ENCODE measurements at regions not wholly inside any gene's neighbourhood (a gene's known extent, or its start where the extent isn't known, plus 50 kb on each side); places are given as distances from the start of the nearest gene placed in this dataset.

DNA sequence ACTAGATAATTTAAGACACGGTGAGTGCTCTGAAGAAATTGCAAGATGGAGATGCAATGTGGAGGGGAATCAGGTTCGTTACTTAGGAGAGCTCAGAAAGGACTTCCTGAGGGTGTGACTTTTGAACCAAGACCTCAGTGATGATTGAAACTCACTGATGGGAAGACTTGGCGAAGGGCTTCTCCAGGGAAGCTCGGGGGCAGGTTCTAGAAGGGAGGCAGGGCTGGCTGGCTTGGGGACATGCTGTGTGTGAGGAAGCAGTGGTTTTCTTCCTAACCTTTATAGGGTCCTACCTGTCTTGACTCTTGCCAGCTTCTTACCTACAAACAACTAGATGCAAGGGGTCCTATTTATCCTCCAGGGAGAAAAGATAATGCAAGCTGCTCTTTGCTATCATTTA lies 637.9 kb downstream of the ACTR3B start:
- peaks cover 5% of the 10 kb centered on the region for H3K27me3 Mint-ChIP-seq (ENCODE audit: insufficient read depth, low read depth)
- no peak overlapping the region for H3K27ac Mint-ChIP-seq
- H3K9me3 Mint-ChIP-seq: peaks cover 33% of the 10 kb centered on the region

DNA sequence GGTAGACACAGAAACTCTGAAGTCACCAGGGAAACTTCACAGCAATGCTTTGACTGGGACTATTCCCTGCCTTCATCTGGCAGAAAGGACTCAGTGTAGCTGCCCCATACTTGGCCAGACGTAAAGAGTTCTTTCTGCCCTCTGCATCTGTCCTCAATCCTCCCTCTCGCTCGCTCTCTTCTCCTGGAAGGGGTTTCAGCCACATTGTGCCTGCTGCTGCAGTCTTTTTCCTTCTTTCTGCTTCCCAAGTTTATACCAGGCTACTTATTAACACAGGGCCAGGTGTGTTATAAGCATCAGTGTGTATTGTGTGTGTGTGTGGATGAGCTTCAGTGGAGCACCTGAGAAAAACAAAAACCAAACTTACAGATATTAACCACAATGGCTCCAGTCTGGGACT lies 638.4 kb downstream of the ACTR3B start:
- DNase-seq (ENCODE audit: low spot score): no peak
- H3K4me3 ChIP-seq: no peak overlapping the region
- peaks cover 27% of the 10 kb centered on the region for H3K9me3 ChIP-seq (ENCODE audit: low read depth)
- H3K4me1 ChIP-seq: no peaks in the 10 kb centered on the region
- H3K9ac ChIP-seq: no peak overlapping the region
- H3K27me3 Mint-ChIP-seq (ENCODE audit: insufficient read depth, low read depth): peaks cover 5% of the 10 kb centered on the region
- H3K27me3 ChIP-seq: no peaks in the 10 kb centered on the region
- no peaks in the 10 kb centered on the region for H3K36me3 Mint-ChIP-seq
- H2AFZ ChIP-seq (replicated peaks): no peak overlapping the region
- peaks cover 36% of the 10 kb centered on the region for H3K9me3 Mint-ChIP-seq
- no peak overlapping the region for H3K27ac ChIP-seq
- H3F3A ChIP-seq (ENCODE audit: low read depth): no peaks in the 10 kb centered on the region
- no peak overlapping the region for H3K4me3 Mint-ChIP-seq
- no peaks in the 10 kb centered on the region for H4K20me1 ChIP-seq (ENCODE audit: low read depth)
- H3K4me1 Mint-ChIP-seq: no peaks in the 10 kb centered on the region
- H3K4me2 ChIP-seq: no peak overlapping the region
- H3K79me2 ChIP-seq (ENCODE audit: low read depth): no peaks in the 10 kb centered on the region
- TF ChIP-seq EZH2phosphoT487 (IDR thresholded peaks at IDR 0.05) (no peak), EZH2 (IDR thresholded peaks at IDR 0.05) (no peak)
- TF ChIP-seq, protein P1, sequence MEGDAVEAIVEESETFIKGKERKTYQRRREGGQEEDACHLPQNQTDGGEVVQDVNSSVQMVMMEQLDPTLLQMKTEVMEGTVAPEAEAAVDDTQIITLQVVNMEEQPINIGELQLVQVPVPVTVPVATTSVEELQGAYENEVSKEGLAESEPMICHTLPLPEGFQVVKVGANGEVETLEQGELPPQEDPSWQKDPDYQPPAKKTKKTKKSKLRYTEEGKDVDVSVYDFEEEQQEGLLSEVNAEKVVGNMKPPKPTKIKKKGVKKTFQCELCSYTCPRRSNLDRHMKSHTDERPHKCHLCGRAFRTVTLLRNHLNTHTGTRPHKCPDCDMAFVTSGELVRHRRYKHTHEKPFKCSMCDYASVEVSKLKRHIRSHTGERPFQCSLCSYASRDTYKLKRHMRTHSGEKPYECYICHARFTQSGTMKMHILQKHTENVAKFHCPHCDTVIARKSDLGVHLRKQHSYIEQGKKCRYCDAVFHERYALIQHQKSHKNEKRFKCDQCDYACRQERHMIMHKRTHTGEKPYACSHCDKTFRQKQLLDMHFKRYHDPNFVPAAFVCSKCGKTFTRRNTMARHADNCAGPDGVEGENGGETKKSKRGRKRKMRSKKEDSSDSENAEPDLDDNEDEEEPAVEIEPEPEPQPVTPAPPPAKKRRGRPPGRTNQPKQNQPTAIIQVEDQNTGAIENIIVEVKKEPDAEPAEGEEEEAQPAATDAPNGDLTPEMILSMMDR (IDR thresholded peaks at IDR 0.05): no peak
- no peak overlapping the region for H3K27ac Mint-ChIP-seq
- H3K36me3 ChIP-seq: no peaks in the 10 kb centered on the region

More for the DNA sequence above, 637.9 kb downstream of the ACTR3B start:
- Histone ChIP-seq H3K4me2 (no peak overlapping the region), H3F3A (ENCODE audit: low read depth) (no peaks in the 10 kb centered on the region), H3K79me2 (ENCODE audit: low read depth) (no peaks in the 10 kb centered on the region), H2AFZ (replicated peaks) (no peak overlapping the region), H3K36me3 (no peaks in the 10 kb centered on the region), H3K27me3 (no peaks in the 10 kb centered on the region), H3K4me3 (no peak overlapping the region), H4K20me1 (ENCODE audit: low read depth) (no peaks in the 10 kb centered on the region), H3K4me1 (no peaks in the 10 kb centered on the region), H3K9ac (no peak overlapping the region), H3K9me3 (ENCODE audit: low read depth) (peaks cover 28% of the 10 kb centered on the region), H3K27ac (no peak overlapping the region)
- TF ChIP-seq, protein P1 (IDR thresholded peaks at IDR 0.05): no peak
- TF ChIP-seq EZH2phosphoT487 (IDR thresholded peaks at IDR 0.05) (no peak), EZH2 (IDR thresholded peaks at IDR 0.05) (no peak)
- H3K4me3 Mint-ChIP-seq: no peak overlapping the region
- H3K36me3 Mint-ChIP-seq: no peaks in the 10 kb centered on the region
- no peak for DNase-seq (ENCODE audit: low spot score)
- H3K4me1 Mint-ChIP-seq: no peaks in the 10 kb centered on the region

DNA sequence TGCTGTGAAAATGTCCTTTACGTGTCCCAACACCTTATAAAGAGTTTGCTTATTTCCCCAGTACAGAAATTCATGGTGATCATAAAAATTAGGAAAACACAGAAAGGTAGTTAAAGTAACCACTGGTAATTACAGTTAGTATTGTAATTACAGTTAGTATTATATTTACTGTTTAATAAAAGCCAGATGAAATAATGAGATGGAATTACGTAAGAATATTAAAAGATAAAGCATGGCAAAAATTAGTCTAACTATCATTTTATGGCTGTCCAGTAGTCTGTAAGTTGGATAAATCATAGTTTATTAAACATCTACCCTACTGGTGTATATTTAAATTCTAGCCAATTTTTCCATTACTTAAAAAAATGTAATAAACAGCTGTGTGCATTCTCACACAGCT lies 638.8 kb downstream of the ACTR3B start:
- no peak overlapping the region for H3K27ac ChIP-seq
- H3K27me3 Mint-ChIP-seq (ENCODE audit: insufficient read depth, low read depth): peaks cover 2% of the 10 kb centered on the region
- H4K20me1 ChIP-seq (ENCODE audit: low read depth): no peaks in the 10 kb centered on the region
- H3K9ac ChIP-seq: no peak overlapping the region
- TF ChIP-seq, protein P1 (IDR thresholded peaks at IDR 0.05): no peak
- TF ChIP-seq EZH2 (IDR thresholded peaks at IDR 0.05): no peak
- TF ChIP-seq EZH2phosphoT487 (IDR thresholded peaks at IDR 0.05): no peak
- H3F3A ChIP-seq (ENCODE audit: low read depth): no peaks in the 10 kb centered on the region
- H3K4me1 ChIP-seq: no peaks in the 10 kb centered on the region
- H3K4me3 Mint-ChIP-seq: no peak overlapping the region
- H3K27ac Mint-ChIP-seq: no peak overlapping the region
- no peak overlapping the region for H3K4me3 ChIP-seq
- peaks cover 32% of the 10 kb centered on the region for H3K9me3 Mint-ChIP-seq
- no peaks in the 10 kb centered on the region for H3K27me3 ChIP-seq
- no peaks in the 10 kb centered on the region for H3K36me3 ChIP-seq
- H3K79me2 ChIP-seq (ENCODE audit: low read depth): no peaks in the 10 kb centered on the region
- no peak overlapping the region for H3K4me2 ChIP-seq
- no peaks in the 10 kb centered on the region for H3K36me3 Mint-ChIP-seq
- H3K4me1 Mint-ChIP-seq: no peaks in the 10 kb centered on the region
- no peak for DNase-seq (ENCODE audit: low spot score)
- peaks cover 23% of the 10 kb centered on the region for H3K9me3 ChIP-seq (ENCODE audit: low read depth)
- H2AFZ ChIP-seq (replicated peaks): no peak overlapping the region

All from neural progenitor cell (in vitro differentiated cells).